H9 (cell line): ENCODE measurements at regions not wholly inside any gene's neighbourhood (a gene's known extent, or its start where the extent isn't known, plus 50 kb on each side); places are given as distances from the start of the nearest gene placed in this dataset.

Experiments used
- DNase-seq: peaks from one replicate; pipeline ENCODE4 v3.0.0-alpha.2; 2017
- H2AFZ ChIP-seq: one replicate; pipeline ENCODE4 v1.6.1; 2013; ENCODE audit warnings: mild to moderate bottlenecking, low read length, control low read depth, moderate library complexity
- H2AK5ac ChIP-seq: 2 replicates; pipeline ENCODE4 v1.6.1; 2013; ENCODE audit warnings: low read length, control low read depth, mixed read lengths; ENCODE audit not compliant: insufficient read length
- H2BK120ac ChIP-seq: one replicate; pipeline ENCODE4 v1.6.1; 2013; ENCODE audit warnings: low read depth, mild to moderate bottlenecking, low read length, control low read depth, inconsistent platforms; ENCODE audit not compliant: poor library complexity, severe bottlenecking
- H2BK12ac ChIP-seq: 2 replicates; pipeline ENCODE4 v1.6.1; 2013; ENCODE audit warnings: low read length, control low read depth, mixed read lengths, low read depth; ENCODE audit not compliant: insufficient read length
- H2BK15ac ChIP-seq: 2 replicates; pipeline ENCODE4 v1.6.1; 2013; ENCODE audit warnings: low read depth, low read length, control low read depth
- H2BK20ac ChIP-seq: one replicate; pipeline ENCODE4 v1.6.1; 2013; ENCODE audit warnings: low read depth, mild to moderate bottlenecking, low read length, control low read depth, inconsistent platforms; ENCODE audit not compliant: poor library complexity, severe bottlenecking
- H2BK5ac ChIP-seq: 2 replicates; pipeline ENCODE4 v1.6.1; 2013; ENCODE audit warnings: low read length, control low read depth, mixed read lengths; ENCODE audit not compliant: insufficient read length
- H3K14ac ChIP-seq: 2 replicates; pipeline ENCODE4 v1.6.1; 2013; ENCODE audit warnings: low read length, control low read depth; ENCODE audit not compliant: insufficient read depth
- H3K18ac ChIP-seq: 2 replicates; pipeline ENCODE4 v1.6.1; 2013; ENCODE audit warnings: low read depth, mild to moderate bottlenecking, mixed read lengths, low read length, control low read depth; ENCODE audit not compliant: insufficient read length
- H3K23ac ChIP-seq: 2 replicates; pipeline ENCODE4 v1.6.1; 2013; ENCODE audit warnings: low read length, control low read depth, mixed read lengths, low read depth; ENCODE audit not compliant: insufficient read length
- H3K23me2 ChIP-seq: 2 replicates; pipeline ENCODE4 v1.6.1; 2013; ENCODE audit warnings: low read depth, mild to moderate bottlenecking, mixed read lengths, low read length, control low read depth; ENCODE audit not compliant: insufficient read length, poor library complexity, severe bottlenecking
- H3K27ac ChIP-seq: 2 replicates; pipeline ENCODE4 v1.5.1; 2013; ENCODE audit warnings: low read length, control low read depth, mixed read lengths, low read depth; ENCODE audit not compliant: insufficient read length
- H3K27me3 ChIP-seq: 2 replicates; pipeline ENCODE4 v1.6.1; 2013; ENCODE audit warnings: low read length, control low read depth, inconsistent platforms; ENCODE audit not compliant: insufficient read depth
- H3K4ac ChIP-seq: 2 replicates; pipeline ENCODE4 v1.6.1; 2013; ENCODE audit warnings: low read depth, mild to moderate bottlenecking, control low read depth, inconsistent platforms, low read length, moderate library complexity
- H3K4me1 ChIP-seq: 2 replicates; pipeline ENCODE4 v1.6.1; 2013; ENCODE audit warnings: low read length, control low read depth, inconsistent platforms; ENCODE audit not compliant: insufficient read depth
- H3K4me2 ChIP-seq: 2 replicates; pipeline ENCODE4 v1.6.1; 2013; ENCODE audit warnings: low read length, control low read depth, mixed read lengths; ENCODE audit not compliant: insufficient read length, insufficient read depth
- H3K56ac ChIP-seq: 2 replicates; pipeline ENCODE4 v1.6.1; 2013; ENCODE audit warnings: low read depth, mild to moderate bottlenecking, mixed read lengths, low read length, control low read depth; ENCODE audit not compliant: insufficient read length
- H3K79me1 ChIP-seq: 2 replicates; pipeline ENCODE4 v1.6.1; 2013; ENCODE audit warnings: low read depth, mild to moderate bottlenecking, moderate library complexity, low read length, control low read depth, inconsistent platforms; ENCODE audit not compliant: insufficient read depth, poor library complexity, severe bottlenecking
- H3K79me2 ChIP-seq: 2 replicates; pipeline ENCODE4 v1.6.1; 2013; ENCODE audit warnings: low read length, control low read depth, inconsistent platforms; ENCODE audit not compliant: insufficient read depth
- H3K9ac ChIP-seq: 2 replicates; pipeline ENCODE4 v1.6.1; 2013; ENCODE audit warnings: low read length, control low read depth, mixed read lengths; ENCODE audit not compliant: insufficient read length; ENCODE audit errors: extremely low read depth
- H3K9me3 ChIP-seq: one replicate; pipeline ENCODE4 v1.6.1; 2013; ENCODE audit warnings: low read depth, low read length, inconsistent platforms; ENCODE audit not compliant: control insufficient read depth
- H3T11ph ChIP-seq: one replicate; pipeline ENCODE4 v1.6.1; 2013; ENCODE audit warnings: mild to moderate bottlenecking, low read length, control low read depth, inconsistent platforms
- H4K20me1 ChIP-seq: one replicate; pipeline ENCODE4 v1.6.1; 2013; ENCODE audit not compliant: control insufficient read depth, insufficient read length, insufficient read depth
- H4K5ac ChIP-seq: 2 replicates; pipeline ENCODE4 v1.6.1; 2013; ENCODE audit warnings: low read depth, mild to moderate bottlenecking, mixed read lengths, low read length, control low read depth; ENCODE audit not compliant: insufficient read length
- H4K8ac ChIP-seq: replicated peaks from 2 replicates; pipeline ENCODE4 v1.6.1; 2013; ENCODE audit warnings: low read length, control low read depth, mixed read lengths, low read depth; ENCODE audit not compliant: insufficient read length
- H4K91ac ChIP-seq: 2 replicates; pipeline ENCODE4 v1.6.1; 2013; ENCODE audit warnings: low read depth, mild to moderate bottlenecking, moderate library complexity, mixed read lengths, low read length, control low read depth; ENCODE audit not compliant: insufficient read length
- H3K27ac Mint-ChIP-seq, 3 experiments: 2 replicates in 2 of 3; 3 replicates in 1 of 3; pipeline ENCODE4 v1.8.0; 2020 to 2021; ENCODE audit warnings: mixed read lengths in 3 of 3, mild to moderate bottlenecking in 1 of 3, moderate library complexity in 1 of 3
- H3K27me3 Mint-ChIP-seq: 2 replicates; pipeline ENCODE4 v1.8.0; 2021; ENCODE audit warnings: low read depth, mild to moderate bottlenecking, moderate library complexity, mixed read lengths
- H3K36me3 Mint-ChIP-seq, 3 experiments: 2 replicates in 2 of 3; 3 replicates in 1 of 3; pipeline ENCODE4 v1.8.0; 2020 to 2021; ENCODE audit warnings: low read depth in 3 of 3, mixed read lengths in 3 of 3; ENCODE audit not compliant: insufficient read depth in 1 of 3
- H3K4me1 Mint-ChIP-seq, 2 experiments: 2 replicates each; pipeline ENCODE4 v1.8.0; 2020; ENCODE audit warnings: mixed read lengths in 2 of 2
- H3K4me3 Mint-ChIP-seq, 2 experiments: 2 replicates in 1 of 2; 3 replicates in 1 of 2; pipeline ENCODE4 v1.8.0; 2020 to 2021; ENCODE audit warnings: mild to moderate bottlenecking in 2 of 2, mixed read lengths in 2 of 2, moderate library complexity in 1 of 2
- H3K9me3 Mint-ChIP-seq, 2 experiments: 2 replicates in 1 of 2; 3 replicates in 1 of 2; pipeline ENCODE4 v1.8.0; 2020; ENCODE audit warnings: mild to moderate bottlenecking in 2 of 2, mixed read lengths in 2 of 2, moderate library complexity in 1 of 2
- WGBS: extraction: QIAGEN DNeasy Blood & Tissue Kit; methylation state at CpG from one replicate; pipeline ENCODE4 v1.1.7; 2013; ENCODE audit warnings: missing lambda C conversion rate, low lambda C conversion rate, mixed read lengths; ENCODE audit not compliant: insufficient read length; ENCODE audit errors: extremely low coverage; 5-methylcytosine and 5-hydroxymethylcytosine counted together
- TF ChIP-seq, protein P1 (sequence below): fragments of 200-600 bp; sonication (generic); conservative IDR thresholded peaks from 3 replicates; pipeline ENCODE4 v1.8.0; 2021; ENCODE audit warnings: antibody characterized with exemption, mild to moderate bottlenecking

DNA sequence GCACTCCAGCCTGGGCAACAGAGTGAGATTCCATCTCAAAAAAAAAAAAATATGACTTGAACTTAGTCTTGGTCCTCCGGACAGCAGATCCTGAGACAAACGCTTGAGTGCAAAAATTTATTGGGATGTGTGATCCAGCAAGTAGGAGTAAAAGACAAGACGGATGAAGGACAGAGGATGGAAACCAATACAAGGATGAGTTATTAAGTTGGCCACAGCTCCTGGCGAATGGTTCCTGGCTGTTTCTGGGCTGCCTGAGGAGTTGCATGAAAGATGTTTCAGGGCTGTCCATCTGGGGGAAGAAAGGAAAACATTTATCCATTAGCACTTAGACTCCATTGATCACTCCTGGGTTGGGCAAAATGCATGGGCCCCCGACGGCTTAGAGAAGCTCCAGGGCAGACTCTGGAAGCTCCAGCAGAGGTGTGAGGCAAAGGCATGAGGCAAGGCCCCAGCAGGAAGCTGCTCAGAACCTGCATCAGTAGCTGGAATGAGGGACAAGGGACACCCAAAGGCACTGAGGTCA lies 98.3 kb upstream of the ZNF438 start:
- peaks cover 0 to 2% of the 10 kb centered on the region in 2 experiments; a peak in 1 of 5 replicates for H3K9me3 Mint-ChIP-seq
- Histone ChIP-seq H2BK5ac (no peak overlapping the region), H3K23me2 (peaks cover 3% of the 10 kb centered on the region), H2AFZ (no peak overlapping the region), H3K79me1 (no peaks in the 10 kb centered on the region), H3K27ac (no peak overlapping the region), H3K18ac (no peak overlapping the region), H3K9ac (no peak overlapping the region), H2AK5ac (no peak overlapping the region), H2BK15ac (no peak overlapping the region), H3K4me1 (peaks cover 5% of the 10 kb centered on the region; the same call in 1 of the 2 replicates), H3K23ac (no peak overlapping the region), H3K4me2 (no peak overlapping the region), H3K79me2 (no peaks in the 10 kb centered on the region), H3K56ac (no peak overlapping the region), H3K4ac (no peak overlapping the region), H2BK12ac (no peak overlapping the region), H3K27me3 (no peaks in the 10 kb centered on the region; the same call in 1 of the 2 replicates), H2BK20ac (no peak overlapping the region), H4K91ac (no peak overlapping the region), H4K20me1 (no peaks in the 10 kb centered on the region), H3K14ac (no peak overlapping the region), H4K5ac (no peak overlapping the region), H3K9me3 (no peaks in the 10 kb centered on the region), H2BK120ac (no peak overlapping the region), H4K8ac (no peak overlapping the region), H3T11ph (no peak overlapping the region)
- WGBS: no CpG with 5 or more reads among the region's 6 CpGs
- H3K27ac Mint-ChIP-seq: no peak overlapping the region
- TF ChIP-seq, protein P1, sequence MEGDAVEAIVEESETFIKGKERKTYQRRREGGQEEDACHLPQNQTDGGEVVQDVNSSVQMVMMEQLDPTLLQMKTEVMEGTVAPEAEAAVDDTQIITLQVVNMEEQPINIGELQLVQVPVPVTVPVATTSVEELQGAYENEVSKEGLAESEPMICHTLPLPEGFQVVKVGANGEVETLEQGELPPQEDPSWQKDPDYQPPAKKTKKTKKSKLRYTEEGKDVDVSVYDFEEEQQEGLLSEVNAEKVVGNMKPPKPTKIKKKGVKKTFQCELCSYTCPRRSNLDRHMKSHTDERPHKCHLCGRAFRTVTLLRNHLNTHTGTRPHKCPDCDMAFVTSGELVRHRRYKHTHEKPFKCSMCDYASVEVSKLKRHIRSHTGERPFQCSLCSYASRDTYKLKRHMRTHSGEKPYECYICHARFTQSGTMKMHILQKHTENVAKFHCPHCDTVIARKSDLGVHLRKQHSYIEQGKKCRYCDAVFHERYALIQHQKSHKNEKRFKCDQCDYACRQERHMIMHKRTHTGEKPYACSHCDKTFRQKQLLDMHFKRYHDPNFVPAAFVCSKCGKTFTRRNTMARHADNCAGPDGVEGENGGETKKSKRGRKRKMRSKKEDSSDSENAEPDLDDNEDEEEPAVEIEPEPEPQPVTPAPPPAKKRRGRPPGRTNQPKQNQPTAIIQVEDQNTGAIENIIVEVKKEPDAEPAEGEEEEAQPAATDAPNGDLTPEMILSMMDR: no peak
- peaks cover 21 to 27% of the 10 kb centered on the region in 2 experiments for H3K4me1 Mint-ChIP-seq
- H3K36me3 Mint-ChIP-seq: no peaks in the 10 kb centered on the region; a peak in 1 of 7 replicates
- H3K27me3 Mint-ChIP-seq: peaks cover 23% of the 10 kb centered on the region
- H3K4me3 Mint-ChIP-seq: no peak overlapping the region
- no peak for DNase-seq
